ENCODE measurements at regions not wholly inside any gene's neighbourhood (a gene's known extent, or its start where the extent isn't known, plus 50 kb on each side); places are given as distances from the start of the nearest gene placed in this dataset.

DNA sequence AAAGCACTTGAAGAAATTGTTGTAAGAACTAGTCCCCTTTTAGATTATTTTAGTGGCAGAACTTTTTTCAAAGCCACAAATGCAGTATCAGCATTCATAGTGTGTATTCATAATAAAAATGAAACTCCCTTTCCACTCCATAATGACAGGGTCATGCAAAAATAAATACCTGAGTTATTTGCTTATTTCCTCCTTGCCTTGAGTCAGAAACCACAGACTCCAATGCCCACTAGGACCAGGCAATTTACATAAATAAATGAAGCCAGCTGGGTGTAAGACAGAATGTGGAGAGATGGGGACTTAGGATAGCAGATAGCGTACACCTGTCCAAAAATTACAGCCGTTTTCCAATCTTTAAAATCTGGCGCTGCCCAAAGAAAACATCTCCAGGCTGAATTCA, 417.8 kb downstream of the TMEM161B start:
- TF ChIP-seq, protein P1, sequence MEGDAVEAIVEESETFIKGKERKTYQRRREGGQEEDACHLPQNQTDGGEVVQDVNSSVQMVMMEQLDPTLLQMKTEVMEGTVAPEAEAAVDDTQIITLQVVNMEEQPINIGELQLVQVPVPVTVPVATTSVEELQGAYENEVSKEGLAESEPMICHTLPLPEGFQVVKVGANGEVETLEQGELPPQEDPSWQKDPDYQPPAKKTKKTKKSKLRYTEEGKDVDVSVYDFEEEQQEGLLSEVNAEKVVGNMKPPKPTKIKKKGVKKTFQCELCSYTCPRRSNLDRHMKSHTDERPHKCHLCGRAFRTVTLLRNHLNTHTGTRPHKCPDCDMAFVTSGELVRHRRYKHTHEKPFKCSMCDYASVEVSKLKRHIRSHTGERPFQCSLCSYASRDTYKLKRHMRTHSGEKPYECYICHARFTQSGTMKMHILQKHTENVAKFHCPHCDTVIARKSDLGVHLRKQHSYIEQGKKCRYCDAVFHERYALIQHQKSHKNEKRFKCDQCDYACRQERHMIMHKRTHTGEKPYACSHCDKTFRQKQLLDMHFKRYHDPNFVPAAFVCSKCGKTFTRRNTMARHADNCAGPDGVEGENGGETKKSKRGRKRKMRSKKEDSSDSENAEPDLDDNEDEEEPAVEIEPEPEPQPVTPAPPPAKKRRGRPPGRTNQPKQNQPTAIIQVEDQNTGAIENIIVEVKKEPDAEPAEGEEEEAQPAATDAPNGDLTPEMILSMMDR (conservative IDR thresholded peaks at IDR 0.05 in 1 of 2, IDR thresholded peaks at IDR 0.05 in 1 of 2; ENCODE audit: extremely low read depth in 1 of 2, insufficient read depth in 1 of 2, low read depth in 1 of 2, low read length in 2 of 2): no peak
- TF ChIP-seq EZH2 (IDR thresholded peaks at IDR 0.05; ENCODE audit: borderline replicate concordance, low read length): no peak
